GM20000 (cell line): ENCODE measurements at regions not wholly inside any gene's neighbourhood (a gene's known extent, or its start where the extent isn't known, plus 50 kb on each side); places are given as distances from the start of the nearest gene placed in this dataset.

ENCODE experiments used
- DNase-seq: peaks from one replicate; pipeline ENCODE4 v3.0.0; 2012; ENCODE audit warnings: low spot score
- CTCF ChIP-seq: IDR thresholded peaks from 2 replicates; pipeline ENCODE4 v1.5.1; 2012; ENCODE audit warnings: mild to moderate bottlenecking, control low read depth; ENCODE audit errors: extremely low read depth, missing control alignments

GRCh38 chrX:45324941-45325340 is 124.3 kb upstream of the DIPK2B start:
- TF ChIP-seq CTCF: no peak
- DNase-seq: no peak

- no peak for DNase-seq
- TF ChIP-seq CTCF: no peak
Measured at GRCh38 chrX:45323387-45323786, 122.7 kb upstream of the DIPK2B start.

- no peak for DNase-seq
- no peak for TF ChIP-seq CTCF
Measured at GRCh38 chrX:45322820-45323219, 122.1 kb upstream of the DIPK2B start.

GRCh38 chrX:45322382-45322781 is 121.7 kb upstream of the DIPK2B start:
- DNase-seq: no peak
- no peak for TF ChIP-seq CTCF

- no peak for DNase-seq
- no peak for TF ChIP-seq CTCF
Measured at GRCh38 chrX:45320191-45320590, 119.5 kb upstream of the DIPK2B start.

GRCh38 chrX:45309801-45310200 is 109.1 kb upstream of the DIPK2B start:
- TF ChIP-seq CTCF: no peak
- no peak for DNase-seq

- no peak for TF ChIP-seq CTCF
- DNase-seq: no peak
Measured at GRCh38 chrX:45309096-45309495, 108.4 kb upstream of the DIPK2B start.
